Activated naive CD8-positive, alpha-beta T cell treated with anti-CD3 and anti-CD28 coated beads, Interleukin-2, amount 10 ng/mL, durations not matched to agents 7 days and 5 days (primary cell): ENCODE measurements at regions not wholly inside any gene's neighbourhood (a gene's known extent, or its start where the extent isn't known, plus 50 kb on each side); places are given as distances from the start of the nearest gene placed in this dataset.
A peak's percentile ranks its signal among the peaks of the same experiment; 100 is the strongest.

Source experiments
- ATAC-seq: fragments of 150-1000 bp; cut with Tn5 transposase; one replicate; pipeline ENCODE4 v1.10.0; 2021; ENCODE audit warnings: low read depth, moderate library complexity
- POLR2A ChIA-PET: fragments of 350-600 bp; sonication (Branson Sonifier 250); formaldehyde crosslinking; loops from one replicate; lab custom pipeline; 2021; ENCODE audit warnings: antibody characterized with exemption; lab: Charles Lee
- DNase-seq: peaks from one replicate; pipeline ENCODE4 v3.0.0; 2021
- H3K27ac Mint-ChIP-seq: one replicate; pipeline ENCODE4 v1.8.0; 2022; ENCODE audit warnings: mild to moderate bottlenecking, mixed read lengths
- H3K27me3 Mint-ChIP-seq: one replicate; pipeline ENCODE4 v1.8.0; 2022; ENCODE audit warnings: mild to moderate bottlenecking, moderate library complexity, mixed read lengths
- H3K36me3 Mint-ChIP-seq: one replicate; pipeline ENCODE4 v1.8.0; 2021; ENCODE audit warnings: mild to moderate bottlenecking, mixed read lengths
- H3K4me1 Mint-ChIP-seq: one replicate; pipeline ENCODE4 v1.8.0; 2021; ENCODE audit warnings: mixed read lengths
- H3K4me3 Mint-ChIP-seq: one replicate; pipeline ENCODE4 v1.8.0; 2022; ENCODE audit warnings: mild to moderate bottlenecking, moderate library complexity, mixed read lengths
- H3K9me3 Mint-ChIP-seq: one replicate; pipeline ENCODE4 v1.8.0; 2021; ENCODE audit warnings: mixed read lengths

GRCh38 chr6:146892283-146892612 lies 293.5 kb downstream of the ADGB start:
- POLR2A ChIA-PET = no interaction called here
- ATAC-seq (no peak), DNase-seq (no peak)
- no peaks in the 10 kb centered on the region for H3K9me3 Mint-ChIP-seq
- peaks cover 7% of the 10 kb centered on the region for H3K4me1 Mint-ChIP-seq
- H3K36me3 Mint-ChIP-seq = no peaks in the 10 kb centered on the region
- no peak overlapping the region for H3K27ac Mint-ChIP-seq
- peaks cover 19% of the 10 kb centered on the region for H3K27me3 Mint-ChIP-seq
- H3K4me3 Mint-ChIP-seq = no peak overlapping the region

- peaks cover 7% of the 10 kb centered on the region for H3K4me1 Mint-ChIP-seq
- POLR2A ChIA-PET = no interaction called here
- no peaks in the 10 kb centered on the region for H3K9me3 Mint-ChIP-seq
- peak overlapping the region; percentile 27 for H3K27ac Mint-ChIP-seq
- ATAC-seq (no peak), DNase-seq (no peak)
- H3K36me3 Mint-ChIP-seq = no peaks in the 10 kb centered on the region
- no peak overlapping the region for H3K4me3 Mint-ChIP-seq
- H3K27me3 Mint-ChIP-seq = peaks cover 20% of the 10 kb centered on the region
These were observed 294.0 kb downstream of the ADGB start for GRCh38 chr6:146892613-146893401.

DNA sequence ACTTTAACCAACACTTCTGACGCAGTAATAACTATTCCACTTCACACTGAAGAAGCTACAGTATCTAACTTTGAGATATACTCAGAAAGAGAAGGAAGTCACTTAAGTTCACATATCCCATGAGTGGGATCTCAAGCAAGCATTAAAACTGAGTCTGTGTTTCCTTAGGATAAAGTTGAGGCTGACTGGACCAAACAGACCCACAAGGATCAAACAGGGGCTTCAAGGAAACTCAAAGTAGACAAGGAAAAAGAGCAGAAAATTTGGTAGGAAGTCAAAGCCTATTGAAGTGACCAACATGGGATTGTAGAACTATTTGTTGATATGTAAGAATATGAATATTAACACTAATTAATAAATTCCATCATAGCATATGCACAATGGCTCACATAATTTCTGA lies 294.9 kb downstream of the ADGB start:
- Mint-ChIP-seq H3K27ac (no peak overlapping the region), H3K36me3 (no peaks in the 10 kb centered on the region), H3K4me1 (peaks cover 7% of the 10 kb centered on the region), H3K9me3 (no peaks in the 10 kb centered on the region), H3K4me3 (no peak overlapping the region), H3K27me3 (peaks cover 23% of the 10 kb centered on the region)
- ATAC-seq = no peak
- no peak for DNase-seq
- POLR2A ChIA-PET = no interaction called here

DNA sequence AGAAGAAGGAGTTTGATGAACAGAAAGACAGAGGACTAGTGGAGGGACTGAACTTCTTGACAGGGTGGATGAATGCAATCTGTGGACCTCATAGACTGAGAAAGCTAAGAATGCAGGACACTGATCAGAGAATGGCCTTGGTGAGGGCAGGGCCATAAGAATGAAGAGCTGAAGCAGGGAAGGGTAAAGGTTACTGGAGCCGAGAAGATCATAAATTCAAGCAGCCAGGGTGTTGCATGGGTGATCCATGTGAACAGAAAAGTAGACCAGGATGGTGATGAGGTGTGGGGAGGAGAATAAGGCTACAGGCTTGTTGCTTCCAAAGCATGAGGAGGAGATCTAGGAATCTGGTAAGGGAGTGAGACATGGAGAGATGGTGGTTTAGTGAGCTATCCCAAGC lies 295.9 kb downstream of the ADGB start:
- peaks cover 7% of the 10 kb centered on the region for H3K4me1 Mint-ChIP-seq
- no peak for DNase-seq
- no peak overlapping the region for H3K27ac Mint-ChIP-seq
- no peaks in the 10 kb centered on the region for H3K36me3 Mint-ChIP-seq
- no peak for ATAC-seq
- no peaks in the 10 kb centered on the region for H3K9me3 Mint-ChIP-seq
- peaks cover 26% of the 10 kb centered on the region for H3K27me3 Mint-ChIP-seq
- no peak overlapping the region for H3K4me3 Mint-ChIP-seq
- POLR2A ChIA-PET = no interaction called here

DNA sequence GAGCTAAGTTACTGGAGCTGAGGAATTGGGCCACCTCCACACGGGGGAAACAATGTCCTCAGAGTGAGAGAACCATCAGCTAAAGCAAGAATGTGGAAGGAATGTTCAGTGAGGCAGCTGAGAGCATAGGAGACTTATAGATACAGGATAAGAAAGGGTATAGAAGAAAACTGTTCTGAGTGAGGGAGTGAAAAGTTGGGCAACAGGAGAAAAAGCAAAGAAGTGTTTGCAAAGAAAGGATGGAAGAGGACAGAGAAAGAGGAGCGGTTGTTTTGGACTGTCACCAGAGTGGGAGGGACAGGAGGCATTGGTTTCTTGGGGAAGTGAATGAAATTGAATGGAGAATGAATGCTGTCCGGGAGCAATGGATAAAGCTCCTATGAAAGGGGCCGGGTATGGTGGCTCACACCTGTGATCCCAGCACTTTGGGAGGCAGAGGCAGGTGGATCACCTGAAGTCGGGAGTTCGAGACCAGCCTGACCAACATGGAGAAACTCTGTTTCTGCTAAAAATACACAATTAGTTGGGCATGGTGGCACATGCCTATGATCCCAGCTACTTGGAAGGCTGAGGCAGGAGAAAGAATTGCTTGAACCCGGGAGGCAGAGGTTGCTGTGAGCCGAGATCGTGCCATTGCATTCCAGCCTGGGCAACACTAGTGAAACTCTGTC lies 296.5 kb downstream of the ADGB start:
- no peak overlapping the region for H3K27ac Mint-ChIP-seq
- peaks cover 27% of the 10 kb centered on the region for H3K27me3 Mint-ChIP-seq
- no peak overlapping the region for H3K4me3 Mint-ChIP-seq
- DNase-seq (no peak), ATAC-seq (no peak)
- POLR2A ChIA-PET = no interaction called here
- H3K36me3 Mint-ChIP-seq = no peaks in the 10 kb centered on the region
- H3K4me1 Mint-ChIP-seq = peaks cover 7% of the 10 kb centered on the region
- H3K9me3 Mint-ChIP-seq = no peaks in the 10 kb centered on the region

- POLR2A ChIA-PET = no interaction called here
- H3K4me1 Mint-ChIP-seq = peaks cover 7% of the 10 kb centered on the region
- no peaks in the 10 kb centered on the region for H3K36me3 Mint-ChIP-seq
- ATAC-seq (no peak), DNase-seq (no peak)
- no peak overlapping the region for H3K27ac Mint-ChIP-seq
- peaks cover 29% of the 10 kb centered on the region for H3K27me3 Mint-ChIP-seq
- H3K4me3 Mint-ChIP-seq = no peak overlapping the region
- no peaks in the 10 kb centered on the region for H3K9me3 Mint-ChIP-seq
These were observed 296.9 kb downstream of the ADGB start for GRCh38 chr6:146895772-146896061.

GRCh38 chr6:146896062-146896813 lies 297.5 kb downstream of the ADGB start:
- H3K4me3 Mint-ChIP-seq = no peak overlapping the region
- H3K9me3 Mint-ChIP-seq = no peaks in the 10 kb centered on the region
- POLR2A ChIA-PET = no interaction called here
- DNase-seq (no peak), ATAC-seq (no peak)
- peaks cover 7% of the 10 kb centered on the region for H3K4me1 Mint-ChIP-seq
- H3K27me3 Mint-ChIP-seq = peaks cover 29% of the 10 kb centered on the region
- no peaks in the 10 kb centered on the region for H3K36me3 Mint-ChIP-seq
- H3K27ac Mint-ChIP-seq = no peak overlapping the region

DNA sequence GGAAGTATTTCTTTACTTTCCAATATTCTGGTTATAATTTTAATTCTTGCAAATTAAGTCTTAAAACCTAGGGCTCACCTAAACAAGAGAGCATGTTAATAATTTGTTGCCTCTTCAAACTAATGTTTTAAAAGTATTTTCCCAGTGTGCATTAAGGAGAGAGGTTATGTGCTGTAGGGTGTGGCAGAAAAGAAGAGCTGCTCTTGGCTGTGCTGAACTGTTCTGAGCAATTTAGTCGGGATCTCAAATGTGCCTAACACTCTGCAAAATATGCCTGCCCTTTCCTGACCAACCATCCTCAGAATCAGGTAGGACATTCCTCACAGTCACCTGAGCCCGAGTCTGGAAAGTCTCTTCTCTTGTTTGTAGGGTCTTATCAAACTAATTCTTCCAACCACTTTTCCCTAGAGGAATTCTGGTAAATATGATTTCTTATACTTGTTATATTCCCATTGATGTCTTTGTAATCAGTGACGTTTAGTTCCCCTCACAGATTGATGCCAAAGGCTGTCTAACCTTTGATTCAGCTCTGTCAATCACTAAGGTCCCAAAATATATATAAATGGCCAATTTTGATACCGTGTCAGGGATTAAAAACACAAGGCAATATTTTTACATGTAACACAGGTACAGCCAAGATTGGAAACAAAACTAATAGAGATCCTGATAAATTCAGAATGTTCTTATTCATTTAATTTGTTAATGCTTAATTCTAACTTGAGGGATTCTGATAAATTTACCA lies 298.4 kb downstream of the ADGB start:
- Mint-ChIP-seq H3K27ac (no peak overlapping the region), H3K36me3 (no peaks in the 10 kb centered on the region), H3K4me3 (no peak overlapping the region), H3K27me3 (peaks cover 29% of the 10 kb centered on the region), H3K9me3 (no peaks in the 10 kb centered on the region), H3K4me1 (peaks cover 3% of the 10 kb centered on the region)
- no peak for ATAC-seq
- POLR2A ChIA-PET = no interaction called here
- DNase-seq = no peak

DNA sequence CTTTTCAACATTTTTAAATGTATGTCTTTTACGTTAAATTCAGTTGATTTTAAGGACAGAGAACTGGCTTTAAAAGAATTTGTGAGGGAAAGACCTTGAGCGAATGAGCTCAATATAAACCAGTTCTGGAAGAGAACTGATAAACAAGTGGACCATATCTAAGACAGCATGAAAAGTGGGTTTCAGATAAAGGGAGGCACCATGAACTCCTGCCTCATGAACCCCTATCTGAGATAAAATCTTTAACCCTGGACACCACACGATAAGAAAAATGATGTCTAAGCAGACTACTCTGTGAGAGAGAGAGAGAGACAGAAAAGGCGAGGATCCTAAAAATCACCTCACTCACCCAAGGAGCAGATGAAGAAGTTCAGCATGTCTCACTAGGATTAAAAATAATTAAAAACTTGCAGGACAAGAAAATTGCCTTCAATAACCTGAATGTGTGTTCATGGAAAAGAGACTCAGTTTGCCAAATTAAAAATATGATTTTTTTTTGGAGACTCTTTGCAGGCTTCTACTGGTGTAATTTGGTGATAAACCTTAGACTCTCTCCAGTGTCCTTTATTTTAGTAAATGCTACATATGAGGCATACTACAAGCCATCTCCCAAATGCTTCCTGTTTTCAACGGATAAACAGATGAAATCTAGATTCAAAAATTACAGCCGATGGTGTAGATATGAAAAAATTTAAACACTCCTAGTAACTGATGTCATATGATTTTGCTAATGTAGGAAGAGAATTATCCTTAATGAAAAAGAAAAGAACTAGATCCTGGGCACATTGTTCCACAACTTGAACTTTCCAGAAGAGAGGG lies 299.5 kb downstream of the ADGB start:
- no peak overlapping the region for H3K27ac Mint-ChIP-seq
- ATAC-seq = no peak
- no peak for DNase-seq
- H3K27me3 Mint-ChIP-seq = peaks cover 29% of the 10 kb centered on the region
- POLR2A ChIA-PET = no interaction called here
- no peaks in the 10 kb centered on the region for H3K4me1 Mint-ChIP-seq
- no peaks in the 10 kb centered on the region for H3K36me3 Mint-ChIP-seq
- H3K4me3 Mint-ChIP-seq = no peak overlapping the region
- no peaks in the 10 kb centered on the region for H3K9me3 Mint-ChIP-seq

- no peak for ATAC-seq
- Mint-ChIP-seq H3K4me1 (no peaks in the 10 kb centered on the region), H3K27me3 (peaks cover 27% of the 10 kb centered on the region), H3K27ac (no peak overlapping the region), H3K4me3 (no peak overlapping the region), H3K9me3 (no peaks in the 10 kb centered on the region), H3K36me3 (no peaks in the 10 kb centered on the region)
- POLR2A ChIA-PET = no interaction called here
- DNase-seq = no peak
These were observed 300.1 kb downstream of the ADGB start for GRCh38 chr6:146898888-146899227.

- no peak overlapping the region for H3K4me3 Mint-ChIP-seq
- no peaks in the 10 kb centered on the region for H3K9me3 Mint-ChIP-seq
- H3K4me1 Mint-ChIP-seq = no peaks in the 10 kb centered on the region
- no peaks in the 10 kb centered on the region for H3K36me3 Mint-ChIP-seq
- no peak for DNase-seq
- POLR2A ChIA-PET = no interaction called here
- no peak for ATAC-seq
- peaks cover 11% of the 10 kb centered on the region for H3K27me3 Mint-ChIP-seq
- no peak overlapping the region for H3K27ac Mint-ChIP-seq
These were observed 302.0 kb upstream of the STXBP5 start for GRCh38 chr6:146901940-146902816.

DNA sequence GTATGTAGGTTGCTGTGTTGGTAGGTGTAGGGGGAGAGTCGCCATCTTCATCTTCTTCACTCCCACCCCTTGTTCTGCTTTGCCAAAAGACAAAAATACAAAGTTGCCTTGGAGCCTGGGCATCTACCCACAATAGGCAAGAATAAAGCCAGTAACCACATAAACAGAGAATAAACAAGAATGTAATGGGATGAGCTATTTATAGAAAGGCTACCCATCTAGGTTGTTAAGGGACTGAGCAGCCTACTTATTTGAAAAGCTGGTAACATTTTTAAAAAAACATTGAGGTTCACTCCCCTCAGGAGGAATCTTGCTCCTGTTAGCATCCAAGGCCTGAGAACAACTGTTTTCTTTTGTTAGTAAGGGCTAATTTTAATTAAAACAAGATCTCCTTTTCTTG lies 301.4 kb upstream of the STXBP5 start:
- DNase-seq (no peak), ATAC-seq (no peak)
- POLR2A ChIA-PET = no interaction called here
- Mint-ChIP-seq H3K9me3 (no peaks in the 10 kb centered on the region), H3K36me3 (no peaks in the 10 kb centered on the region), H3K4me3 (no peak overlapping the region), H3K27ac (no peak overlapping the region), H3K27me3 (peaks cover 9% of the 10 kb centered on the region), H3K4me1 (no peaks in the 10 kb centered on the region)
